ENCODE measurements at regions not wholly inside any gene's neighbourhood (a gene's known extent, or its start where the extent isn't known, plus 50 kb on each side); places are given as distances from the start of the nearest gene placed in this dataset.

DNA sequence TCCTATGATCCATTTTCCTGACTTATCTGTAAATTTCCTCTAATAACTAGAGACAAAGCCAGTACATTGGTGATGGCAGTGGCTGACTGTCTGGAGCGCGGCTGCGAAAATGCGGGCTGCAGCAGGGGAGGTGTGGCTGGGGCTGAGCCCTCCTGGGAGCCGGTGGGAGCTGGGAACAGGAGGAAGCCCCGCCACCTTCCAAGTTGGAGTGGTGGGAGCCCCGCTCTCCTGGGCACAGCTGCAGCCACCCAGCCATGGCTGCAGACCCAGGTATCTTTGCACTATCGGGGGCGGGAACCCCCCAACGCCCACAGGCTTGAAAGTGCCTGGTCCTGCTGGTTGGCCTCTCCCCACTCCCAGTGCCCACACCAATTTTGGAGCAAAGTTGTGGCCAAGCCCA, 633.0 kb upstream of the TMEFF2 start:
- TF ChIP-seq POLR2A (IDR thresholded peaks at IDR 0.05; ENCODE audit: low read length) (no peak), RCOR1 (IDR thresholded peaks at IDR 0.05; ENCODE audit: low read depth, low read length) (no peak), SMC3 (IDR thresholded peaks at IDR 0.05) (no peak), MYC (IDR thresholded peaks at IDR 0.05; ENCODE audit: borderline replicate concordance, low read length) (no peak), TFCP2L1 (CRISPR knock-in tag; IDR thresholded peaks at IDR 0.05) (no peak)
- TF ChIP-seq, protein P1, sequence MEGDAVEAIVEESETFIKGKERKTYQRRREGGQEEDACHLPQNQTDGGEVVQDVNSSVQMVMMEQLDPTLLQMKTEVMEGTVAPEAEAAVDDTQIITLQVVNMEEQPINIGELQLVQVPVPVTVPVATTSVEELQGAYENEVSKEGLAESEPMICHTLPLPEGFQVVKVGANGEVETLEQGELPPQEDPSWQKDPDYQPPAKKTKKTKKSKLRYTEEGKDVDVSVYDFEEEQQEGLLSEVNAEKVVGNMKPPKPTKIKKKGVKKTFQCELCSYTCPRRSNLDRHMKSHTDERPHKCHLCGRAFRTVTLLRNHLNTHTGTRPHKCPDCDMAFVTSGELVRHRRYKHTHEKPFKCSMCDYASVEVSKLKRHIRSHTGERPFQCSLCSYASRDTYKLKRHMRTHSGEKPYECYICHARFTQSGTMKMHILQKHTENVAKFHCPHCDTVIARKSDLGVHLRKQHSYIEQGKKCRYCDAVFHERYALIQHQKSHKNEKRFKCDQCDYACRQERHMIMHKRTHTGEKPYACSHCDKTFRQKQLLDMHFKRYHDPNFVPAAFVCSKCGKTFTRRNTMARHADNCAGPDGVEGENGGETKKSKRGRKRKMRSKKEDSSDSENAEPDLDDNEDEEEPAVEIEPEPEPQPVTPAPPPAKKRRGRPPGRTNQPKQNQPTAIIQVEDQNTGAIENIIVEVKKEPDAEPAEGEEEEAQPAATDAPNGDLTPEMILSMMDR (IDR thresholded peaks at IDR 0.05), result no peak
- TF ChIP-seq, protein P2, sequence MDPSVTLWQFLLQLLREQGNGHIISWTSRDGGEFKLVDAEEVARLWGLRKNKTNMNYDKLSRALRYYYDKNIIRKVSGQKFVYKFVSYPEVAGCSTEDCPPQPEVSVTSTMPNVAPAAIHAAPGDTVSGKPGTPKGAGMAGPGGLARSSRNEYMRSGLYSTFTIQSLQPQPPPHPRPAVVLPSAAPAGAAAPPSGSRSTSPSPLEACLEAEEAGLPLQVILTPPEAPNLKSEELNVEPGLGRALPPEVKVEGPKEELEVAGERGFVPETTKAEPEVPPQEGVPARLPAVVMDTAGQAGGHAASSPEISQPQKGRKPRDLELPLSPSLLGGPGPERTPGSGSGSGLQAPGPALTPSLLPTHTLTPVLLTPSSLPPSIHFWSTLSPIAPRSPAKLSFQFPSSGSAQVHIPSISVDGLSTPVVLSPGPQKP (IDR thresholded peaks at IDR 0.05; ENCODE audit: low read depth, low read length), result no peak
- TF ChIP-seq, protein P3, sequence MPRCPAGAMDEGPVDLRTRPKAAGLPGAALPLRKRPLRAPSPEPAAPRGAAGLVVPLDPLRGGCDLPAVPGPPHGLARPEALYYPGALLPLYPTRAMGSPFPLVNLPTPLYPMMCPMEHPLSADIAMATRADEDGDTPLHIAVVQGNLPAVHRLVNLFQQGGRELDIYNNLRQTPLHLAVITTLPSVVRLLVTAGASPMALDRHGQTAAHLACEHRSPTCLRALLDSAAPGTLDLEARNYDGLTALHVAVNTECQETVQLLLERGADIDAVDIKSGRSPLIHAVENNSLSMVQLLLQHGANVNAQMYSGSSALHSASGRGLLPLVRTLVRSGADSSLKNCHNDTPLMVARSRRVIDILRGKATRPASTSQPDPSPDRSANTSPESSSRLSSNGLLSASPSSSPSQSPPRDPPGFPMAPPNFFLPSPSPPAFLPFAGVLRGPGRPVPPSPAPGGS (IDR thresholded peaks at IDR 0.05), result no peak
